ENCODE measurements at regions not wholly inside any gene's neighbourhood (a gene's known extent, or its start where the extent isn't known, plus 50 kb on each side); places are given as distances from the start of the nearest gene placed in this dataset.

- DNase-seq = no peak
- Histone ChIP-seq H3K9me3 (replicated peaks in 1 of 3) (no peaks in the 10 kb centered on the region), H3K27ac (no peak overlapping the region), H3K36me3 (replicated peaks in 1 of 2) (no peaks in the 10 kb centered on the region), H3K27me3 (no peaks in the 10 kb centered on the region), H3K4me1 (replicated peaks in 1 of 2) (no peaks in the 10 kb centered on the region), H3K4me3 (no peak overlapping the region)
- 80 to 96% (median 91%) methylated on average over 2 to 3 of the region's 3 CpGs for WGBS, 4 donors
- no peak for TF ChIP-seq CTCF (IDR thresholded peaks at IDR 0.05)
- no peak for TF ChIP-seq POLR2A (IDR thresholded peaks at IDR 0.05)
- intact Hi-C loops (cut with DNase I) = no loop called here
Observed at GRCh38 chr14:84519836-84520235, 1010.1 kb upstream of the FLRT2 start.

- Histone ChIP-seq H3K36me3 (replicated peaks in 1 of 2) (no peaks in the 10 kb centered on the region), H3K27ac (no peak overlapping the region), H3K9me3 (replicated peaks in 1 of 3) (no peaks in the 10 kb centered on the region), H3K4me3 (no peak overlapping the region), H3K4me1 (replicated peaks in 1 of 2) (no peaks in the 10 kb centered on the region), H3K27me3 (no peaks in the 10 kb centered on the region)
- TF ChIP-seq CTCF (IDR thresholded peaks at IDR 0.05) = no peak
- no peak for TF ChIP-seq POLR2A (IDR thresholded peaks at IDR 0.05)
- peak in 2 of 7 donors; percentile 4 to 38 for DNase-seq
- intact Hi-C loops (cut with DNase I) = no loop called here
- 67 to 100% (median 97%) methylated on average over 1 of the region's 1 CpG for WGBS, 4 donors
Observed at GRCh38 chr14:84520711-84521338, 1009.1 kb upstream of the FLRT2 start.

- 90 to 92% (median 90%) methylated on average over 2 of the region's 2 CpGs for WGBS, 4 donors
- DNase-seq = no peak
Observed at GRCh38 chr14:84523746-84524145, 1006.2 kb upstream of the FLRT2 start.

DNA sequence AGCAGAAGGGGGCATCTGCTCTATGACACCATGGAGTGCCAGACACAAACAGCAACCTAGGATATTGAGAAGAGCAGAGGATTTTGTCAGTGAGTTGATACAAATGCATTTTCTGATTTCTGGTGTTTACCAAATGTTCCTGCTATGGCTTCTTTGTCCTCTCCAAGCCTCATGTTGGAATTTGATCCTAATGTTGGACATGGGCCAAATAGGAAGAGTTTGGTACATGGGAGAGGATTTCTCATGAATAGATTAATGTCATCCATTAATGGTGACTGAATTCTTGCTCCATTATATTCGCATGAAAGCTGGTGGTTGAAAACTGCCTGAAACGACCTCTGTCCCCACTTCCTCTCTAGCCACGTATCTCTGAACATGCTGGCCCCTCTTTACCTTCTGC is 1002.2 kb upstream of the FLRT2 start:
- peaks cover 0 to 9% of the 10 kb centered on the region in 2 donors for H3K4me1 ChIP-seq (replicated peaks in 1 of 2)
- H3K27ac ChIP-seq = no peak overlapping the region
- TF ChIP-seq CTCF (IDR thresholded peaks at IDR 0.05) (no peak), POLR2A (IDR thresholded peaks at IDR 0.05) (no peak)
- no peaks in the 10 kb centered on the region for H3K36me3 ChIP-seq (replicated peaks in 1 of 2)
- intact Hi-C loops (cut with DNase I) = no loop called here
- no peak overlapping the region for H3K4me3 ChIP-seq
- no peaks in the 10 kb centered on the region for H3K27me3 ChIP-seq
- WGBS, 4 donors = 60 to 75% (median 71%) methylated on average over 3 of the region's 3 CpGs
- DNase-seq = no peak
- H3K9me3 ChIP-seq (replicated peaks in 1 of 3) = peaks cover 0 to 10% (median 0%) of the 10 kb centered on the region in 3 donors

More at GRCh38 chr14:84523746-84524145, 1006.2 kb upstream of the FLRT2 start:
- intact Hi-C loops (cut with DNase I) = no loop called here
- no peak overlapping the region for H3K4me3 ChIP-seq
- H3K4me1 ChIP-seq (replicated peaks in 1 of 2) = no peaks in the 10 kb centered on the region
- no peak for TF ChIP-seq POLR2A (IDR thresholded peaks at IDR 0.05)
- no peak for TF ChIP-seq CTCF (IDR thresholded peaks at IDR 0.05)
- H3K27me3 ChIP-seq = no peaks in the 10 kb centered on the region
- no peaks in the 10 kb centered on the region for H3K9me3 ChIP-seq (replicated peaks in 1 of 3)
- H3K27ac ChIP-seq = no peak overlapping the region
- H3K36me3 ChIP-seq (replicated peaks in 1 of 2) = no peaks in the 10 kb centered on the region
